ENCODE measurements at regions not wholly inside any gene's neighbourhood (a gene's known extent, or its start where the extent isn't known, plus 50 kb on each side); places are given as distances from the start of the nearest gene placed in this dataset.
"Not testable (repeated sequence)": the region's sequence is repeated elsewhere in the genome, so short reads cannot be mapped to it uniquely, and the experiment has no call there.

GRCh38 chr12:131643631-131644452, 67.0 kb upstream of the SFSWAP start:
- no peak for DNase-seq

DNA sequence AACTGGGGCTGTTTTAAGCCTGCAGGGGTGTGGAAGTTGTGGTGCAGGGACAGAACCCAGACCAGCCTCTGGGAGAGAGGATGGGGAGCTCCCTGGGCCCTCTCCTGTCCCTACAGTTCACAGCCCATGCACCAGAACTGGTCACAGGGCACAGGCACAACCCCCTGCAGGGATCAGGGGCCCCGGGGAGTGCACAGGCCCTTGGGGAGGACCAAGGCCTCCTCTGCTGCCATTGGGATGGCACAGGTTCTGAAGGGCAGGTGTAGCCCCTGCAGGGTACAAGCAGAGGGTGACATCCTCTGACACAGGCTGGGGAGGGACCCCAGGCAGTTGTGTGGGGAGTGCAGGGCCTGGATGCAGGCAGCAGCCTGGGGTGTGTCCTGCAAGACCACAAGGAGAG, 66.4 kb upstream of the SFSWAP start:
- no peak for DNase-seq

DNA sequence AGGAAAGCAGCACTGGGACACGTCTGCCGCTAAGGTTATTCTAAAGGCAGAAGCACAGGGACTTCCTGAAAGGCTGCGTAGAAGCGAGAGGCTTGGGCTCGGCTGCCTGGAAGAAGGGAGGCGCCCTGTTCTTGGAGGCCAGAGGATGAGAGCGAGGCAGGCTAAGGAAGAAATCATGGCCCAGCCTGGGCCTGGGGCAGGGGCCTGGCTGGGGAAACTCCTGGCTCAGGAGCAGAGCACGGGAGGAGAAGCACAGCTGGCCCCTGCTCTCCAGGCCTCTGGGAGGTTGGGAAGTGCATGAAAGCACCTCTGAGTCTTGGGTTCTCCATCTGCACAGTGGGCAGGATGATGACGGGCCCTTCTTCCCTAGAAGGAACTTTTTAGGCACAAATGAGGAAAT, 66.0 kb upstream of the SFSWAP start:
- not testable (repeated sequence) for DNase-seq

GRCh38 chr12:131645557-131645956, 65.3 kb upstream of the SFSWAP start:
- not testable (repeated sequence) for DNase-seq

- not testable (repeated sequence) for DNase-seq
Observed at GRCh38 chr12:131646444-131646843, 64.4 kb upstream of the SFSWAP start.

GRCh38 chr12:131647667-131648066, 63.2 kb upstream of the SFSWAP start:
- no peak for DNase-seq

DNA sequence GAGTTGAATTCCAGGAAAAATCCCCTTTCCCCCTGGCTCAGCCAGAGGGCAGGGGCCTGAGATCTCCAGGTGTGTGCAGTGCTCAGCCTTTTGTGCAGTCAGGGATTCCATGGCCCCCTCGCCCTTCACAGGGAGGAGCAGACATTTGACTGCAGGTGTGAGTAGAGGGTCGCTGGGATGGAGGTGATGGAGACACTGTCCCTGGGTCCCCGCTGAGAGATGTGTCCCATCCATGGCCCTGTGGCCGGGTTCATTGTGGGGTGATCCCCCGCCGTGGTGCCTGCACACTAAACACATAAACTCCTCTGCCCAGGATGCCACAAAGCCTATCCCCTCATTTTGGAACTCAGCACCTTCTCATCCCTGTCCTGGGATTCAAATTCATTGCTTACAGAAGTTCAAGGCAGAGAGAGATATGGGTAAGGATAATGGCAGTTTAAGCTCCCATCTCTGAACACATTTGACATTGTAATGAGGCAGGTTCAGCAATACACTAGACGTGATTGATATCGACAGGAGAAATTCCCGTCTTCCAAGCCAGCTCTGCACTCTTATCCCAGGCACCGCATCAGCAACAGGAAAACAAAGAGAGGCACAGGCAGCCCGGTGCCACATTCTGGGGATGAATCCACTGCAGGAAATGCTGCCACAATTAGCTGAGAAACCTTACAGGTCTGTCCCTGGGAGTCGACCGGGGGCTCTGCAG, 55.3 kb upstream of the SFSWAP start:
- DNase-seq = not testable (repeated sequence)

- not testable (repeated sequence) for DNase-seq
Observed at GRCh38 chr12:131656796-131657195, 54.1 kb upstream of the SFSWAP start.

GRCh38 chr12:131658605-131659004, 52.3 kb upstream of the SFSWAP start:
- DNase-seq = not testable (repeated sequence)

DNA sequence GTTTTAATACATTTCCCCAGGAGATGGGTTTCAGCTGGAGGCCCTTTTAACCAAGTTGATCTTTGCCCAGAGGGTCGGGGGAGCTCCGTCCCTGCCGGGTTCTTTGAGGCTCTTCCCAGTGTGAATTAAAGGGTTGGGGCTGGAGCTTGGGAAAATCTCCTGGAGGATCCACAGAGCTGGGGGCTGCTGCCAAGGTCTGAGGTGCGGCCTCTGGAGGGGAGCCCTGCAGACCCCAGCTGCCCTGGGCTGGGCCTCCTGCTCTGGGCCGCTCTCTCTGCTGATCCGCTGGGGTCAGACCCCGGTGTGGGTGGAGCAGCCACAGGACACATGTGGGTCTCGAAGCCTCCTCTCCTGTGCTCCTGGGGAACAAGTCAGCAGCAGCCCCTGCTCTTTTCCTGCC, 51.4 kb upstream of the SFSWAP start:
- not testable (repeated sequence) for DNase-seq

GRCh38 chr12:131659976-131660375, 50.9 kb upstream of the SFSWAP start:
- DNase-seq = not testable (repeated sequence)

GRCh38 chr12:131660401-131660800, 50.5 kb upstream of the SFSWAP start:
- not testable (repeated sequence) for DNase-seq
